Common myeloid progenitor, CD34-positive (primary cell): ENCODE measurements at regions not wholly inside any gene's neighbourhood (a gene's known extent, or its start where the extent isn't known, plus 50 kb on each side); places are given as distances from the start of the nearest gene placed in this dataset.

Experiments
- CTCF ChIA-PET: fragments of 350-600 bp; sonication (Branson Sonifier 250); formaldehyde crosslinking; loops from one replicate; lab custom pipeline; 2021; ENCODE audit warnings: antibody characterized with exemption; lab: Charles Lee
- POLR2A ChIA-PET: fragments of 350-600 bp; sonication (Branson Sonifier 250); formaldehyde crosslinking; loops from one replicate; lab custom pipeline; 2021; ENCODE audit warnings: antibody characterized with exemption; lab: Charles Lee
- DNase-seq, 3 donors: peaks; one replicate each; pipeline versions ENCODE4 v3.0.0 to v3.0.0-alpha.2; 2013
- H3K27ac ChIP-seq, 2 experiments: 1 replicate in 1 of 2; 2 replicates in 1 of 2; pipeline ENCODE4 v1.7.0; 2013; ENCODE audit warnings: inconsistent platforms in 2 of 2, low read length in 2 of 2, mild to moderate bottlenecking in 2 of 2, low read depth in 1 of 2, moderate library complexity in 1 of 2; ENCODE audit not compliant: severe bottlenecking in 2 of 2, insufficient read depth in 1 of 2, poor library complexity in 1 of 2
- H3K27me3 ChIP-seq, 5 experiments: replicated peaks in 2 of 5; 1 replicate in 3 of 5; 2 replicates in 2 of 5; pipeline versions ENCODE4 v1.6.1 to v1.7.0; 2013; ENCODE audit warnings: low read length in 4 of 5, mild to moderate bottlenecking in 2 of 5, moderate library complexity in 2 of 5, inconsistent platforms in 1 of 5; ENCODE audit not compliant: insufficient read depth in 5 of 5, control insufficient read depth in 4 of 5
- H3K36me3 ChIP-seq, 4 experiments: 1 replicate in 2 of 4; 2 replicates in 2 of 4; pipeline versions ENCODE4 v1.6.1 to v1.7.0; 2013; ENCODE audit warnings: low read length in 3 of 4, control low read depth in 1 of 4, mild to moderate bottlenecking in 1 of 4; ENCODE audit not compliant: control insufficient read depth in 4 of 4, insufficient read depth in 4 of 4
- H3K4me1 ChIP-seq, 4 experiments: 1 replicate in 3 of 4; 2 replicates in 1 of 4; pipeline versions ENCODE4 v1.6.1 to v1.7.1; 2013; ENCODE audit warnings: low read length in 3 of 4, mild to moderate bottlenecking in 3 of 4, control low read depth in 1 of 4, inconsistent platforms in 1 of 4, moderate library complexity in 1 of 4; ENCODE audit not compliant: control insufficient read depth in 4 of 4, insufficient read depth in 4 of 4; ENCODE audit errors: control extremely low read depth in 1 of 4
- H3K4me3 ChIP-seq, 7 experiments: 1 replicate in 4 of 7; 2 replicates in 3 of 7; pipeline versions ENCODE4 v1.5.1 to v1.7.0; 2013; ENCODE audit warnings: mild to moderate bottlenecking in 7 of 7, low read length in 6 of 7, moderate library complexity in 6 of 7, inconsistent platforms in 2 of 7, low read depth in 2 of 7, control low read depth in 1 of 7; ENCODE audit not compliant: insufficient read depth in 4 of 7, control insufficient read depth in 1 of 7; ENCODE audit errors: extremely low read depth in 1 of 7
- H3K9me3 ChIP-seq, 5 experiments: 1 replicate in 4 of 5; 2 replicates in 1 of 5; pipeline versions ENCODE4 v1.6.1 to v1.7.1; 2013; ENCODE audit warnings: low read length in 4 of 5, mild to moderate bottlenecking in 2 of 5, inconsistent platforms in 1 of 5, low read depth in 1 of 5, moderate library complexity in 1 of 5; ENCODE audit not compliant: control insufficient read depth in 4 of 5, insufficient read depth in 2 of 5; ENCODE audit errors: control extremely low read depth in 1 of 5
- whole genome bisulfite sequencing: methylation state at CpG from one replicate; pipeline ENCODE4 v1.1.5; 2013; ENCODE audit not compliant: insufficient coverage; 5-methylcytosine and 5-hydroxymethylcytosine counted together

- H3K9me3 ChIP-seq = no peaks in the 10 kb centered on the region
- H3K27me3 ChIP-seq = peaks cover 0 to 8% (median 2%) of the 10 kb centered on the region in 5 experiments
- H3K4me1 ChIP-seq = no peaks in the 10 kb centered on the region
- DNase-seq = no peak
- no peak overlapping the region for H3K4me3 ChIP-seq
- no peak overlapping the region for H3K27ac ChIP-seq
- POLR2A ChIA-PET = no interaction called here
- 100% methylated on average over 1 of the region's 2 CpGs for WGBS
- CTCF ChIA-PET = no interaction called here
- no peaks in the 10 kb centered on the region for H3K36me3 ChIP-seq
Observed at GRCh38 chr4:26044524-26044923, 130.5 kb downstream of the SMIM20 start.

DNA sequence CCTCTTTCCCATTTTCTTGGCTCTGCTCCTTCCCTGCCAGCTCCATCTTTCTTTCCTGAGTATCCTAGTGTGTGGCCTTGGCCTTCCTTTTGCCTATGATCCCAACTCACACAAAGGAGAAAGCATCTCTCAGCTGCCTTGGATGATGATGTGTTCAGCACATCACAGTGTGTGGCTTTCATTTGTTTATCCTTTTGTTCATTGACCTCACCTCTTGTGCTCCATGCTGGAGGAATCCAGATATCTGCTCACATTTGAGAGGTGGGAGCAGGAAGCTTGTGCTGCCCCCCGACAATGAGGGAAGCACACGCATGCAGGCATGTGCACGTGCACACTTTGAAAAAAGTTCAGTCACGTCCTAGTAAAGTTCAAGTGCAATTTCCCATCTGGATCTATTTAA lies 131.0 kb downstream of the SMIM20 start:
- Histone ChIP-seq H3K27ac (no peak overlapping the region), H3K9me3 (no peaks in the 10 kb centered on the region), H3K4me1 (no peaks in the 10 kb centered on the region), H3K36me3 (no peaks in the 10 kb centered on the region), H3K27me3 (peaks cover 0 to 8% (median 2%) of the 10 kb centered on the region in 5 experiments), H3K4me3 (no peak overlapping the region)
- DNase-seq = no peak
- CTCF ChIA-PET = no interaction called here
- POLR2A ChIA-PET = no interaction called here
- 100% methylated on average over 3 of the region's 4 CpGs for WGBS

DNA sequence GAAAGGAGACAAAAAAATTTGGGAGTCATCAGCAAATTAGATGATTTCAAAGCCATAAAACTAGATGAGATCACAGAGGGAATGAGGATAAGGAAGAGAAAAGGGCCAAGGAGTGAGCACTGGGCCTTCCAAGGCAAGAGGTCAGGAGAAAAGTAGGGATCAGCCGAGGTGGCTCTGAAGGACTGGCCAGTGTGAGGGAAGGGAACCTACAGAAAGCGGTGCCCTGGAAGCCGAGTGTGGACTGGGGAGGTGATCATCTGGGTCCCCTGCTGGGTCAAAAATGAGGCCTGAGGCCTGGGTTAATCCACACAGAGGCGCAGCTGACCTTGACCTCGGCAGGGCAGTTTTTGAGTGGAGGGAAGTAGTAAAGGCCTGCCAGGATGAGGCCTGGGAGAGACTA lies 133.8 kb downstream of the SMIM20 start:
- H3K9me3 ChIP-seq = no peaks in the 10 kb centered on the region
- peaks cover 0 to 9% (median 2%) of the 10 kb centered on the region in 5 experiments for H3K27me3 ChIP-seq
- DNase-seq = no peak
- no peak overlapping the region for H3K27ac ChIP-seq
- H3K36me3 ChIP-seq = no peaks in the 10 kb centered on the region
- WGBS = 93% methylated on average over 4 of the region's 5 CpGs
- POLR2A ChIA-PET = no interaction called here
- CTCF ChIA-PET = no interaction called here
- H3K4me3 ChIP-seq = no peak overlapping the region
- H3K4me1 ChIP-seq = no peaks in the 10 kb centered on the region

DNA sequence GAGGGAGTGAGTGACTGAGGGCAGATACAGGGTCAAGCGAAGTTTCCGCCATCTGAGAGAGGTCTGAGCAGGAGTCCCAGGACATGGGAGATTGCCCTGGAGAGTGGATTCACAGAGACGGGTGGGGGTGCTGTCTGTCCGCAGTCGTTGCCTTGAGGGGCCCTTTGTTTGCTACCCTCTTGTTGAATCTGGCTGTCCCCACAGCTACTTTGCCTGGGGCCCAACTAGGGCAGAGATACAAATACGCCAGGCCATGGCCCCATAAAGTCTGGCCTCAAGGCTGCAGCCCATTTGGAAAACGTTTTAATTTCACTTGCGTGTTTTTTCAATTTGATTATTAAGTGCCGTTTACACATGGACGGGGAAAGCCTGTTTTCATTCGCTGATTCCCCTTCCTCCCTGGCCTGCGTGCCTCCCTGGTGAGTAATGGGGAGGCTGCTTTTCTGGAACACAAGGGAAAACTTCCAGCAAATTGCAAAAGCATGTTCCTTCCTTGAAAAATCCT lies 134.4 kb downstream of the SMIM20 start:
- Histone ChIP-seq H3K27ac (no peak overlapping the region), H3K36me3 (no peaks in the 10 kb centered on the region), H3K27me3 (peaks cover 0 to 9% (median 2%) of the 10 kb centered on the region in 5 experiments), H3K9me3 (no peaks in the 10 kb centered on the region), H3K4me1 (peaks cover 0 to 3% (median 0%) of the 10 kb centered on the region in 4 experiments), H3K4me3 (no peak overlapping the region)
- no peak for DNase-seq
- WGBS = 98% methylated on average over 9 of the region's 12 CpGs
- POLR2A ChIA-PET = no interaction called here
- CTCF ChIA-PET = no interaction called here

DNA sequence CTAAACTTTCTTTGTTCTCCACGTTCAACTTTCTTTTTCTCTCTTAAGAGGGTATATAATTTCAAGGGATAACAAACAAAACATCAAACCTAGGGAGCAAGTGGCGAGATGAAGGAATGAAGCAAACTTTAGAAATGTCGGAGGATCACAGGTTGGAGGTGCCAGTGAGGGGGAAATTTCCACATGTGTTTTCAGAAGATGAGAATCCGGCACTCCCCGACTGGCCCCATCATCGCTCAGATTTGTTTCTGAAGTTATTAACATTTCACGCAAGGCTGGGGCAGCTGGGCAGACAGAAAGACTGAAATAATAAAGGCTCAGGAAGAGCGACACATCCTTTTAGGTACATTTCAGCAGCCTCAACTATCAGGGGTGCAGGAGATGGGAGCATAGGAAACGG lies 134.9 kb downstream of the SMIM20 start:
- H3K4me1 ChIP-seq = peaks cover 0 to 3% (median 0%) of the 10 kb centered on the region in 4 experiments
- H3K36me3 ChIP-seq = no peaks in the 10 kb centered on the region
- no peak overlapping the region for H3K27ac ChIP-seq
- 100% methylated on average over 8 of the region's 9 CpGs for WGBS
- no peak overlapping the region for H3K4me3 ChIP-seq
- H3K27me3 ChIP-seq = peaks cover 0 to 9% (median 2%) of the 10 kb centered on the region in 5 experiments
- CTCF ChIA-PET = no interaction called here
- H3K9me3 ChIP-seq = no peaks in the 10 kb centered on the region
- DNase-seq = no peak
- POLR2A ChIA-PET = no interaction called here

DNA sequence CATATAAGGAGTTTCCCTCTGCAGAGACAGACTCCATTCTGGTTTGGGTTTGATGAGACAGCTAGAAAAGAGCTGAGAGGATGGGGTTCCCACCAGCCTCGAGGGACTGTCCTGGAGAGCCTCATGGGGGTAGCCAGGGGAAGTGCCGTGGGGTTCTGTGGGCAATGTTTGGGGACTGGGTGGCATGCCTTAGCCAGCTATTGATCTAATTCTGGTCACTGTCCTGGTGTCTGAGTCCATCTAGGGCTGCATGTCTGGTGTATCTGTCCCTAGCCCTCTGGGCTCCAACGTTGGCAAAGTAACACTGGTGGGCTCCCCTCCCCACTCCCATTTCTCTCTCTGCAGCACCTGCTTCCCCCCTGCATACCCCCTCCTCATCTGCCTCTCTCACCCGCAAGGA lies 135.4 kb downstream of the SMIM20 start:
- Histone ChIP-seq H3K4me3 (no peak overlapping the region), H3K4me1 (peaks cover 0 to 3% (median 0%) of the 10 kb centered on the region in 4 experiments), H3K27ac (no peak overlapping the region), H3K9me3 (no peaks in the 10 kb centered on the region), H3K36me3 (no peaks in the 10 kb centered on the region), H3K27me3 (peaks cover 0 to 8% (median 2%) of the 10 kb centered on the region in 5 experiments)
- ChIA-PET POLR2A (no interaction called here), CTCF (no interaction called here)
- 94% methylated on average over 3 of the region's 4 CpGs for WGBS
- no peak for DNase-seq

DNA sequence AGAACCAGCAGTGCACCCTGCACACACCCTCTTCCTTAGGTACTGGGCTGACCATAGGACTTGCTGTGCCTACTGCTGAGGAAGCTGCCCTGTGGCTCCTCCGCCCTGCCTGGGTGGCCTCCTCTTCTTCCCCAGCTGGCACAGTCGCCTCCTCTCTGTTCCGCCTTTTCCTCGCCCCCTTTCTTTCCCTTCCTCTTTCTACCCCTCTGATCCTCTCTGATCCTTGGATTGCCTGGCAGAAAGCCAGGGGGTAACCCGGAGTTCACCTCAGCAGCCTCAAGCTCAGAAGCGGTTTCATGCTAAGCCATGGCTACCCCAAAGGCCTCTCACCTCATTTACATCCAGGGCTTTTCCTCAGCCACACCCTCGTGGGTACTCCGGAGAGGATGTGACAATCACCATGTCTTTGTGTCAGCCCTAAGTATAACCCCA lies 136.2 kb downstream of the SMIM20 start:
- H3K4me3 ChIP-seq = no peak overlapping the region
- H3K27ac ChIP-seq = no peak overlapping the region
- peaks cover 0 to 3% (median 0%) of the 10 kb centered on the region in 4 experiments for H3K4me1 ChIP-seq
- H3K9me3 ChIP-seq = no peaks in the 10 kb centered on the region
- H3K27me3 ChIP-seq = peaks cover 0 to 8% (median 0%) of the 10 kb centered on the region in 5 experiments
- no peaks in the 10 kb centered on the region for H3K36me3 ChIP-seq
- 96% methylated on average over 6 of the region's 8 CpGs for whole genome bisulfite sequencing
- ChIA-PET CTCF (interaction anchor here (1.5 kb wide), 1 partner anchor 11 kb away, joined by 4 read pairs; no protein-coding TSS in a partner anchor), POLR2A (no interaction called here)
- no peak for DNase-seq
